DMS79 (cell line): ENCODE measurements at regions not wholly inside any gene's neighbourhood (a gene's known extent, or its start where the extent isn't known, plus 50 kb on each side); places are given as distances from the start of the nearest gene placed in this dataset.

Experiments used
- DNase-seq: peaks from one replicate; lab custom pipeline; 2025; lab: John Stamatoyannopoulos, UW

DNA sequence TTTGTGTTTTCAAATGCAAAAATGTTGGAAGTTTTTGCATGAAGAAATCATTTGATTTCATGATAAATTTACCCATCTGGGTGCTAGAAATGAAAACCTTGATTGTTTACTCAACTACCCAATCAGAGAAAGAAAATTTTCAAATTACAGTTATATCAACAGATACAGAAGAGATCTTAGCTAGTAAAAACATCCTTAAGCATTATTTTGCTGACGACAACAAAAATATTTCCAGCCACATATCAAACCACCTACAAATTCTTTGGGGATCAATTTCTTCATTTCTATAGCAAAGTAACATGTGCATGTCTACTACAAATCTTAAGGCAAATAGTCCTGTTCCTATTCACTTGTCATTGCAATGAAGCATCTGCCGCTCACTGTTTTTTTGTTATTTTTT is 530.3 kb downstream of the ZIC1 start:
- DNase-seq: no peak

DNA sequence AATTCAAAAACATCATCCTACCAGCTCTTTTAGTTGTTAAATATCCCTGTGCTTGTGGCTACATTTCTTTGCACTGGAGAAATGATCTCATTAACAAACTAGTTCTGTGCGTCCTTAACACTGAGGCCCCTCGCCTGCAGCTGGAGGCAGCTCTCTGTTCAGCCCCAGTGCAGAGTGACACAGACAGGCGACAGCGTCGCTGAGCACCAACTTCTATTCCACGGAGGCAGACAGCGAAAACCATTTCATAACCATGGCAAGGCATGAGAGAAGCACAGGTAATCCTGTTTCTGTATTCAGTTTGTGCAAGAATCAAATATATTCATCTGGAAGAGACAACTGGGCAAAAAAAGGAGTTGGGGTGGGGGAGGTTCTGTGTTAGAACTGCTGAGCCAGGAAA is 530.7 kb downstream of the ZIC1 start:
- no peak for DNase-seq

DNA sequence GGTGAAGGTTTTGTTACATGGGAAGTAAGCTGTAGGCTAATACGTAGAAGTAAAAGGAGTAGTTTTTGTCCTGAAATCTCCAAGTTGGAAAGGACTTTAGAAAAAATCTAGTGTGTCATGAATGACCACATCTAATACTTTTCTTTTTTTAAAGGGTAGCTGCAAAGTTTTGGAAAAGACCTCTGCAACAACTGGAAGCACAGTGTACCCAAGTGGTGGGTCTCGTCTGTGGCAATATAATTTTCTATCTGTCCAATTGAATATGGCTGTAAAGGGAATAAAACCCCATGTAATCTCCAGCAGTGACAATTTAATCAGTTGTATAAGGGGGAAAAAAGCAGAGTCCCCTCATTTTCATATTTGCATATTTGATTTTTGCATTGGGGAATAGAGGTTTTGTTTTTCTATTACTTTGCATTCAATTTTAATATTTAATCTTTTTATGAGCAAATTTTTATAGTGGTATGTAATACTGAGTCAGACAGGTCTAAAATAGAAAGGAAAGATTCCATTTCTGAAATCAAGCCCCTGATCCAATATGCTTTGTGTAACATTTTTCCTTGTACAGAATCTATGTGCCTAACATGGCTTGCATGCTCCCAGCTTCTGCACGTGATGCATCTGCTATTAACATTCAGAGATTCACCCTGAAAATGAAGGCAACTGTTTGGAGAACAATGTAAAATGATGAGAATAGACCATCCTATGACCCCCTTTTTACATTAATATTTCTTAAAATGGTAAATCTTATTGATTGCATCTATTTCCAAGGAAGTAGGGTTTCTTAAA is 531.4 kb downstream of the ZIC1 start:
- DNase-seq: no peak

DNA sequence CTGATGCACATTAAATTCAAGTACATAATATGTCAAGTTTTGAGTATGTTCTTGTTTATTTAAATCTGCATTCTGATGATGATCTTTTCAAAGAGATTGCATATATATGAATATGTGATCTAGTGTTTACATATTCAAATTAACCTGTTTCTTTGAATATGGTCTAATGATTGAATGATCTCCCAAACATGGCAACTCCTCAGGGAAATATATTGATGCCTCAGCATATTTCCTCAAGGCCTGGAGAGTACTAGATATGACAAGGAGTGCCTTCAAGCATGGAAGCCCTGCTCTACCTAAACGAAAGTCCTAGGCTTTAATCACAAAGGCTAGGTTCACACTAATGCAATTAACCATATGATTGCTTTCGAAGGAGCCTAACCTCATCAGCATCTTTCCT is 532.8 kb downstream of the ZIC1 start:
- DNase-seq: no peak

DNA sequence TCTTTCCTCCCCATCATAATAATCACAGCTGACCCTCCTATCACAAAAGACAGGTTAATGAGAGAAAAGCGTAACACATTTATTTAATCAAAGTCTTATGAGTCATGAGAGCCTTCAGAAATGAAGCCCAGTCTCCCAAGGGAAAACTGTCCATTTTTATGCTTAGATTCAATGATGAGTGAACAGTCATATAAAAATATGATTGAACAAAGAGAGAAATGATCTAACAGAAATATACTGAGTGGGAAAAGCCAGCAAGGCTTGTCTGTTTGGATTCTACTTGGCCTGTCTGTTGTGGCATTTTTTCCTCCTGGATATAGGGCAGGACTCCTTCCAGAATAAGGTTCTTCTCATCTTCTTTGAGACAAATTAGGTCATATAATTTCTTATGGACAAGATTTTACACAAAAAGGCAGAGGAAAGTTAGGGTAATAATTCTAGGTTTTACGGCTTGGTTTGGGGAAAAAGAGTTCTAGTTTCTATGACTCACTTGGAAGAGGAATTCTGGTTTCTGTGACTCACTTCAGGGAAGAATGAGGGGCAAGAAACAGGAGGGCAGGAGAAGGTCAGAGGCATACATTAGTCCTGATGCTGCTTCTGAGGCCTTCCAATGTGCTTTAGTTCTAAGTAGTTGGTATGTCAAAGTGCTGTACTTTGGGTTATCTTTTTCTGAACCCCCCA is 534.2 kb downstream of the ZIC1 start:
- DNase-seq: no peak

DNA sequence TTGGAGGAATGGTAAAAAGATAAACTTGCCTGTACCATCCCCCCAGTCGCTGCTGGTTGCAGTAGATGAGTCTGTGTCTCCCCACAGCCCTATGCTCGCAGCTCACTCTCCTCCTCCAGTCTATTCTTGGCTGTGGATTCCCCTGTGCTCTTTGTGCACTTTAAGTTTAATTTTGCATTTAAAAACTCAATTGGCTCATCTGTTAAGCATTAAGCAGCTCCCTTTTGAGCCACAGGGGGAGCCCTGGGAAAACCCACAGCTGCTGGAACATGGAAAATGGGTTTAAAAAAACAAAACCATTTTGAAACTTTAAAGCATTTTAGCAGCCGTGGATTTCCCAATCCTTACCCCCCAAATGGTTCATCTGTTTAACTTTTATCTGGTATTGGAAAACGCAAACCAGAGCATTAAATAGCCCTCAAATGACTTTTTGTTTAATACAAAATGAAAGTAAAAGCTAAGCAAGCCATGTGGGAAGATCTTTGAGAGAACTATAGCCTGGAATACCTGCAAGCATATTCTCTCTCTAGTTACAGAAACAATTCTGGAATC is 536.9 kb downstream of the ZIC1 start:
- no peak for DNase-seq

DNA sequence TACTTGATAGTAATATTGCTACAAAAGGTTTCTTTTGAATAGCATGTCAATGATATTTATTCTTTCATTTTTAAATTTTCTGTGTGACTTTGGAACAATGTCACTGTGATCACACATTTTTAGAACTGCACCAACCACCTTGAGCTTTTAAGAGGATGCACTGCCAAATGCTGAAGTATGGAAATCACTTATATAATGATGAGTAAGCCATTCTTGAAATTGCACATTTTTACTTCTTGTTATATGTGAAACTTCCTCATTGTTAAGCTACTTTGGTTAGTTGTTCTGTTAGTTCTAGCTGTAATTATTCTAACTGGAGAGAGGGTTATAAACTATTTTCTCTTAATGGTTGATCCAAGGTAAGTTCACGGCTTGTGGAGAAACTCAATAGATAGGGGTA is 547.5 kb downstream of the ZIC1 start:
- no peak for DNase-seq

DNA sequence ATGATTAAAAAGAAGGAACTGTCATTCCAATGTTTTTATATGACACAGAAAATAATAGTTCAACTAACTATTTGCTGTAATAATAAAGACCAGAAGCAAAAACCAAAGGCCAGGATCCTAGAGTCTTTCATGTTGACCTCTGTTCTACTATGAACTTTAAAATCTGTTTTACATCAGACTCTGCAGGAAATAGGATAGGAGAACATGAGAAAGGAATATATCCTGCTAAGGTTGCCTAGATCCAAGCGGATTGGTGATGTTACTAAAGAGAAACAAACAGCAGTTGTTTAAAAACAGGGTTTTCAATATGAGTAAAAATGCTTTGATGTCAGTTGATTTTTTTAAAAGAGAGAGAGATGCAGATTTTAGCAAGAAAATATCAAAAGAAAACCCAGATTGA is 549.6 kb downstream of the ZIC1 start:
- DNase-seq: no peak

DNA sequence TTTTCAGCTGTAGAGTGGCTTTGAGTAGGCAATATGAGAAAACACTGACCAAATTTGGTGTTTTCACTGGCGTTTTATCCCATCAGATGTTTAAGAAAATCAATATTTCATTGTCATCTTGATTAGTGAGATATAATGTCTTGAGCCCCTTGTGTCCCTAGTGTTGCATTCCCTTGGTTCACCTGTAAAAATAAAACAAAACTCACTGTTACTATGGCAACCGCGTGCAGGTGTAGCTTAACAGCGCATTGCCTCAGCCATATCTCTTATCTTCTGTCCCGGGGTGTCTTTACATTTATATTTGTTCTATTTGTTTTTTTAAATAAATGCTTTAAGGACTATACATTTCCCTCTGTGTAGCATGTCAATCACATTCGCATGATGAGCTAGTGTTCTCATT is 551.6 kb downstream of the ZIC1 start:
- DNase-seq: no peak

DNA sequence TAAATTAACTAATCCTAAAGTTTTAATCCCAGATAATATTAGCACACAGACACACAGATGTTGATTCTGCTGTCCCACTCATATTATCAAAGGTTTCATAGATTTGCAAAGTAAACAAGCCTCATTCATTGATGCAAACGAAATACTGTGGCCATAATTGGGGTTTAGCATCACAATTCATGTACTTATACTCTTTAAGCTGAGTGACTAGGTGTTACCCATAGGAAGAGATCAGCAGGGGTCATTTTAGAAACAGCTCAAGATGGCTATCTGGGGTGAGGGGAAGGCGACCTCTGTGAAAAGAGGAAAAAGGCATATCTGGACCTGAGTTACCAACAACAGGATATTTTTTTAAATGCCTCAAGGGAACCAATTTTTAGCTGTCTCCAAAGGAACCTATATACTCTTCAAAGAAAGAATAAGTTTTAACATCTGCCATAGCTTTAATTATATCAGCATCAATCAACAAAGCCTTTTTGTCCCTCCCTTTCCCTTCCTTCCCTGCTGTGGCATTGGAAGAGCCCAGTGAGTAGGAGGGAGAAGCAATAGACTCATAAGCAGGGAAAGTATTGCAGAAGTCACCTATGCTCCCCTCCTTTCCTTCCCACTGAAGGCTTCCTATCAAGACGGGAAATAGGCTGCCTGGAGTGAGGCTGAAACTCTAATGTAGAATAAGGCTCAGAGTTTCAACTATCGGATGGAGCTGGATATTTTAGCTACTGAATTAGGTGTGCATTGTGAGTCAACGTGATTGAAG is 553.4 kb downstream of the ZIC1 start:
- no peak for DNase-seq

DNA sequence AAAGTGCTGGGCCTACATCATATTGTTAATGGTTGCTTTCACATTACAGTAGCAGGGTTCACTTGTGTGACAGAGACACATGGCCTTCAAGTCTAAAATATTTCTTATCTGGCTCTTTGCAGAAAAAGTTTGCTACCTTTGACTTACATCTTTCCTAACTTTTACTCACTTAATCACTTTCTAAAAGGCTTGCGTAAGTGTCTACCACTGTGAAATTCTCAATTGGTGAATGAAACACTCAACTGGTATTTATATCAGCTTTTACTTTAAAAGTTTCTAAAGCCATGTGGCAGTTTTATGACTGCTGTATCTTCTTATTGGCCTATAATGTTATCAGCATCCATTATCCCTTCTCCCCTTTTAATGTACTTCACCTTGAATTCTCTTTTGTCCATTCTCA is 554.5 kb downstream of the ZIC1 start:
- no peak for DNase-seq

DNA sequence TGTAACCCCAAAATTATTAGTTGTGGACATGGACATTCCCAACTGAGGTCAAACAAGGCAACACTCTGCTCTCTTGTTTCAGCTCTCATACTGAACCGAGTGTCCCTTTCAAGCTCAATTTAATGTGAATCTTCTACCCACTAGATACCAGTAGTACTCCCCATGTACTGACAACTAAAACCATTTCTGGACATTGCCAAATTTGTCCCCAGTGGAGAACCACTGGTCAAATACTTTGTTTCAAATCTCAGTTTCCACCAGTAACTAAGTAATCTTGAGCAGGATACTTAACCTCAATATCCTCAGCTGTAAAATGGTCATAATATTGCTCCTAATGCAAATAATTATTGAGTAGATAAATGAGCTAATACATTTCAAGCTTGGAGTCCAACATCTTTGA is 566.0 kb downstream of the ZIC1 start:
- no peak for DNase-seq

DNA sequence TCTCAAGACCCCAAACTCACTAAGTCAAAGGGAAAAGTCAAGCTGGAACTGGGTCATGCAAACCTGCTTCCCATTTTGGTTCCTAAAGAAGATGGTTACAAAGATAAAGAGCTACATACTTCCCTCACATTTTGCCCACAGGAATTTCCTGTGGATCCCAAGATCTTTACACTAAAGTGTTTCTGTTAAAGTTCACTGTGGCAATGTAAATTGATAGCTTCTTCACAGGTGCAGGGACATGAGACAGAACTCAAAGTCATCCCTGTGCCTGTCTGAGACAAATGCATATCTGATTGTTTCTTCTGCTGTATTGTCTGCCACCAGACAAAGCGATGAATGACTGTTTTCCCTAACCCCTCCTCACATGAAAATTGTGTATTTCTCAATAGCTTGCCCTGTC is 567.8 kb downstream of the ZIC1 start:
- DNase-seq: no peak

DNA sequence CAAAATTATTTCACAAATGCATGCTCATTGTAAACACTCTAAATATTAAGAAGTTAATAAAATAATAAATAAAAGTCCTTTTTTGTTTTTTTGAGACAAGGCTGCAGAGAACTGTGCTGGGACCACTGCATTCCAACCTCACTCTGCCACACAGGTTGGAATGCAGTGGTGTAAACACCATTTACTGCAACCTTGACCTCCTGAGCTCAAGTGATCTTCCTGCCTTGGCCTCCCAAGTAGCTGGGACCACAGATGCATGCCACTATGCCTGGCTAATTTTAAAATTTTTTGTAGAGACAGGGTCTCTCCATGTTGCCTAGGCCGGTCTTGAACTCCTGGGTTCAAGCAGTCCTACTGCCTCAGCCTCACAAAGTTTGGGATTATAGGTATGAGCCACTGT is 578.4 kb downstream of the ZIC1 start:
- DNase-seq: no peak

DNA sequence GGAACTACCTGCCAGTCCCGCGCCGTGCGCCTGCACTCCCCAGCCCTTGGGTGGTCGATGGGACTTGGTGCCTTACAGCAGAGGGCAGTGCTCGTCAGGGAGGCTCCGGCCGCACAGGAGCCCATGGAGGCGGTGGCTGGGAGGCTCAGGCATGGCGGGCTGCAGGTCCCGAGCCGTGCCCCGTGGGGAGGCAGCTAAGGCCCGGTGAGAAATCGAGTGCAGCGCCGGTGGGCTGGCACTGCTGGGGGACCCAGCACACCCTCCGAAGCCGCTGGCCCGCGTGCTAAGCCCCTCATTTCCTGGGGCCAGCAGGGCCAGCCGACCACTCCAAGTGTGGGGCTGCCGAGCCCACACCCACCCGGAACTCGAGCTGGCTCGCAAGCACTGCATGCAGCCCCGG is 580.2 kb downstream of the ZIC1 start:
- DNase-seq: no peak

DNA sequence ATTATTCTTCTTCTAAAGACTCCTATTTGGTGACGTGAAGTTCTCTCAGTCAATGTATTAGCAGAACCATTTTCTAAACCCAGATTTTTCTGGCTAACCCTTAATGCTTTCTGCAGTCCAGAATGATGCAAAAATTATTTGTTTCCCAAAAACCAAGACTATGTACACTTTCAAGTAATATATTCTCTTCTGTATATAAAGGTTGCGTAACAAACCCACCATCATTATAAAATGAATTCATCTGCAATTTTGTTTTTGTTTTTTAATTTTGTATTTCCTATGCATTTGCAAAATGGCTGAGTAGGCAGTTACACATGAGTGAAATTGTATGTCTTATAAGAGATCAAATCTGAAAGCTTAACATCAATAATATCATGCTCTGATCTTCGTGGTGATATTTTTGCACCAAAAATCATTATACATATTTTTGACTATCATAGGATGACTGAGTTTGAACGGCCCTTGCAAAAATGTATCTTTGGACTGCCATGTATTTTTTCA is 593.6 kb downstream of the ZIC1 start:
- no peak for DNase-seq

DNA sequence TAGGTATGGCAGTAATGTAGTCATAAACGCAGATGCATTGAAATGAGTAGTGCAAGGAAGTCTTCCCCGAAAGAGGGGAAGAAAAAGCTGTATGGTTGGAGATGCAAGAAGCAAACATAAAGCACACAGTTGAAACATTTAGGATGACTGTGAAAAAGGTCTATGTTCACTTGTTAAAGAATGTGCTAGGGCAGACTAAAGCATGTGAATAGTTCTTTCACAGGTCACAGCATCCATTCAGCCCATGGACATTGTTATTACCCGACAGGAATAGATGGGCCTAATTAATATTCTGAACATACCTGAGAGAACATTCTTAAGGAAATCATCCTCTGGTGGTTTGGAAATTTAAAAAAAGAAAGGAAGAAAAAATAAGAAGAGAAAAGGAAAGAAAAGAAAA is 595.2 kb downstream of the ZIC1 start:
- DNase-seq: no peak

DNA sequence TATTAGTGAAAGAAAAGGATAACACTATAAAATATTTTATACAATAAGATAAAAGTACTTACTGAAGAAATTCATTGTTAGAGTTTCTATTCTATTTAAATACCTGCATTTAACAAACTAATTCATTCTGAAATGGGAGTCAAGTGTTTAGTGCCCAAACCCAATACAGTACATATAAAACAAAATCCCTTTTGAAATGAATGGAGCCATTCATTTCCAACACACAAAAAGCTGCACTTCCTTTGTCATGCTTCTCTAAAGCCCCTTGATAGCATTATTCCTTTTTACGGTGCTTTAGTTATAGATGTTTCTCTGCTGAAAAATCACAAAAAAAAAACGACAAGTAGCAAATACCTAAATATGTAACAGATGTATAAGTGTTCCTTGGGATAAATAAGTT is 596.3 kb downstream of the ZIC1 start:
- DNase-seq: no peak

DNA sequence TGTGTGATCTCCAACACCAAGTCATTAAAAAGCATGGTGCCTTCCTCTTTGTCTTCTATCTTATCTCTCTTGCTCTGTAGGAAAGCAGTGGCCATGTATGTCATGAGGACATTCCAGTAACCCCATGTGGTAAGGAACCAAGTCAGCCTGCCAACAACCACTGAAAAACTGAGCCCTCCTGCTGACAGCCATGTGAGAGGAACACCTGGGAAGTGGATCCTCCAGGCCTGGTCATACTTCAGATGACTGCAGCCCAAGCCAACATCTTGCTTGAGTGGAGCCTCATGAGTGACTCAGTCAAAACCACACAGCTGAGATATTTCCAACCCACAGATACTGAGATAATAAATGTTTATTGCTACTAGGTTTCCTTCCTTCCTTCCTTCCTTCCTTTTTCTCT is 597.3 kb downstream of the ZIC1 start:
- DNase-seq: no peak

DNA sequence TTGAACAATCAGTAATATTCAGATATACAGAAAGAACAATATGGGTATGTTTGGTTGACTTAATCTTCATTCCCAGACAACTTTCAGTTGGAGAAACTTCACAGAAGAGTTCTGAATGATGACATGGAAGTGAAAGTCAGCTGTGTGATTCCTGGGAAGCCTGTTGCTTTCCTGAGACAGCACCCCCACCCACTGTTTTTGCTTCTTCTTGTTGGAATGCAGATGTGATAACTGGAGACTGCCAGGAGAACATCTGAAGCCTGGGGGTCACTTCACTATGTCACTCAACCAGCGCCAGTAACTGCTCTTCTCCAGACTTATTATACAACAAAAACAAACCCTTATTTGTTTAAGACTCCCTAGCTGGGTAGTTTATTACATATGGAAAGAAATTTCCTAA is 599.4 kb downstream of the ZIC1 start:
- DNase-seq: no peak

DNA sequence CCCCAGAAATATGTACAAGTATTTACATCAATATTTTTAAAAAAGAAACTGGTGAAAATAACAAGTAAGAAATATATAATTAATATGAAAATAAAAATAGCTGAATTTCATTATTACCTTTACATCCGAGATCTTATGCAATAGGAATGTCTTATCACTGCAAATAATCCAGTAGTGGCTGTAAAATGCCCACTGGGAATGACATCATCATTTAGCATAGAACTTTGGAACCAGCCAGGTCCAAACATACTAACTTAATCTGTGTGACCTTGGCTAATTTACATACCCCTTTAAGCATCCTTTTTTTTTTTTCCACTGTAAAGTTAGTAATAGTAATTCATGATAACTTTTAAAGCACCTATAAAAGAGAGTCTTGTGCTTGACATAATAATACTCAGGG is 611.7 kb downstream of the ZIC1 start:
- no peak for DNase-seq

DNA sequence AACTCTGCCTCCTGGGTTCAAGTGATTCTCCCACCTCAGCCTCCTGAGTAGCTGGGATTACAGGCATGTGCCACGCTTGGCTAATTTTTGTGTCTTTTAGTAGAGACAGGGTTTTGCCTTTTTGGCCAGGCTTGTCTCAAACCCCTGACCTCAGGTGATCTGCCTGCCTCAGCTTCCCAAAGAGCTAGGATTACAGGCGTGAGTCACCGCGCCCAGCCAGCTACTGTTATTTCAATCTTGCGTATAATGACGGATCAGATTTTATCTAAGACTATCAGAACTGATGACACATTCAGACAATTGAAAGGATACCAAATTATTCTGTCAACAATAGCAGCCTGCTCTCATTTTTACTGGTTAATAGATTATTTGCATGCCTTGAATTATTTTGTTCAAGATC is 612.2 kb downstream of the ZIC1 start:
- DNase-seq: no peak

DNA sequence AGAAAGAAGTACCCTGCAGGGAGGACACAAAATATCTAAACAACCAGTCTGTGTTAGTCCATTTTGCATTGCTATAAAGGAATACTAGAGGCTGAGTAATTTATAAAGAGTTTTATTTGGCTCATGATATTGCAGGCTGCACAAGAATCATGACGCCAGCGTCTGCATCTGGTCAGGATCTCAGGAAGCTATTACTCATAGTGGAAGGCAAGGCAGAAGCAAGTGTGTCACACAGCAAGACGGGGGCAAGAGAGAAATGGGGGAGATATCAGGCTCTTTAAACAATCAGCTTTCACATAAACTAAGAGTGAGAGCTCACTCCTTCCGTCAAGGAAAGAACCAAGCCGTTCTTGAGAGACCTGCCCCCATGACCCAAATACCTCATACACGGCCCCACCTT is 614.8 kb downstream of the ZIC1 start:
- no peak for DNase-seq
